ENCODE measurements at regions not wholly inside any gene's neighbourhood (a gene's known extent, or its start where the extent isn't known, plus 50 kb on each side); places are given as distances from the start of the nearest gene placed in this dataset.

GRCh38 chr3:16788440-16789056 is 96.2 kb upstream of the PLCL2 start:
- Histone ChIP-seq H3K27ac (ENCODE audit: low read length) (no peak overlapping the region), H3K79me2 (ENCODE audit: low read length) (no peaks in the 10 kb centered on the region), H3K4me3 (ENCODE audit: low read length) (no peak overlapping the region), H3K9ac (ENCODE audit: low read length) (no peak overlapping the region), H3K9me3 (ENCODE audit: low read length) (no peaks in the 10 kb centered on the region), H3K27me3 (ENCODE audit: low read length) (no peaks in the 10 kb centered on the region), H3K4me2 (ENCODE audit: low read depth, low read length, poor library complexity, severe bottlenecking) (no peak overlapping the region), H3K9me2 (replicated peaks; ENCODE audit: insufficient read depth, low read length) (no peaks in the 10 kb centered on the region), H3K4me1 (ENCODE audit: low read length) (no peaks in the 10 kb centered on the region), H3K36me3 (ENCODE audit: insufficient read depth, low read length) (no peaks in the 10 kb centered on the region), H2AFZ (ENCODE audit: low read length) (no peak overlapping the region), H4K20me1 (ENCODE audit: insufficient read depth, low read depth, low read length) (no peaks in the 10 kb centered on the region)
- no peak for DNase-seq

DNA sequence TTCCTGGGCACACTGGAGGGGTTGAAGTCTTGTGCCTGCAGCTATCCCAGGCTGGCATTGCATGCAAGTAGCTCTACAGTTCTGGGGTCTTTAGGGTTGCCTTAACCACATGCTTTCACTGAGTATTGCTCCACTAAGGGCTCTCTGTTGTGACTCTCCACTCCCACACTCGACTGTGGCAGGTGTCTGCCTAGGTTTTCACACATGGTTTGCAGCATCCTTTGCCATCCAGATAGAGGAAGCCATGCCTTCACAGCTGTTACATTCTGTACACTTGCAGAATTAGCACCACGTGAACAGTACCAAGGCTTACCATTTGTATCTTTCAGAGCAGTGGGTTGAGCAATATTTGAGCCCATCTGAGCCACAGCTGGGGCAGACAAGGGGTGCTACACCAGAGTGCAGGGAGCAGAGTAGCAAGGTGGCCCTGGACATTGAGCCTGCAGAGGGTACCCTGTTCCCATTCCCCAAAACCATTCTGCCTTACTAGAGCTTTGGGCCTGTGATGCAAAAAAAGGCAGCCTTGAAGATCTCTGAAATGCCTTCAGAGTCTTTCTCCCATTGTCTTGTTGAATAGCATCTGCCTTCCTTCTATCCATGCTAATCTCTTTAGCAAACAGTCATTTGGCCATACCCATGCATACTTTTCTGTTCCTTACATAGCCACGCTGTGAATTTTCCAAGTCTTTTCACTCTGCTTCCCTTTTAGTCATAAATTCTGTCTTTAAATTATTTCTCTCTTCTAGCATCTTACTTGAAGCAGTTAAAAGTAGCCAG is 95.2 kb upstream of the PLCL2 start:
- H3K9me2 ChIP-seq (replicated peaks; ENCODE audit: insufficient read depth, low read length), result no peaks in the 10 kb centered on the region
- H3K4me1 ChIP-seq (ENCODE audit: low read length), result no peaks in the 10 kb centered on the region
- no peak overlapping the region for H3K27ac ChIP-seq (ENCODE audit: low read length)
- no peak for DNase-seq
- H3K36me3 ChIP-seq (ENCODE audit: insufficient read depth, low read length), result no peaks in the 10 kb centered on the region
- H3K9ac ChIP-seq (ENCODE audit: low read length), result no peak overlapping the region
- H2AFZ ChIP-seq (ENCODE audit: low read length), result no peak overlapping the region
- no peaks in the 10 kb centered on the region for H4K20me1 ChIP-seq (ENCODE audit: insufficient read depth, low read depth, low read length)
- H3K4me2 ChIP-seq (ENCODE audit: low read depth, low read length, poor library complexity, severe bottlenecking), result no peak overlapping the region
- no peak overlapping the region for H3K4me3 ChIP-seq (ENCODE audit: low read length)
- no peaks in the 10 kb centered on the region for H3K27me3 ChIP-seq (ENCODE audit: low read length)
- H3K9me3 ChIP-seq (ENCODE audit: low read length), result no peaks in the 10 kb centered on the region
- no peaks in the 10 kb centered on the region for H3K79me2 ChIP-seq (ENCODE audit: low read length)

- Histone ChIP-seq H3K79me2 (ENCODE audit: low read length) (no peaks in the 10 kb centered on the region), H3K9me3 (ENCODE audit: low read length) (no peaks in the 10 kb centered on the region), H3K27me3 (ENCODE audit: low read length) (no peaks in the 10 kb centered on the region), H3K4me3 (ENCODE audit: low read length) (no peak overlapping the region), H3K4me2 (ENCODE audit: low read depth, low read length, poor library complexity, severe bottlenecking) (no peak overlapping the region), H3K4me1 (ENCODE audit: low read length) (no peaks in the 10 kb centered on the region), H3K9me2 (replicated peaks; ENCODE audit: insufficient read depth, low read length) (no peaks in the 10 kb centered on the region), H3K36me3 (ENCODE audit: insufficient read depth, low read length) (no peaks in the 10 kb centered on the region), H3K9ac (ENCODE audit: low read length) (no peak overlapping the region), H2AFZ (ENCODE audit: low read length) (no peak overlapping the region), H3K27ac (ENCODE audit: low read length) (no peak overlapping the region), H4K20me1 (ENCODE audit: insufficient read depth, low read depth, low read length) (no peaks in the 10 kb centered on the region)
- no peak for DNase-seq
Measured at GRCh38 chr3:16790432-16791400, 94.0 kb upstream of the PLCL2 start.

DNA sequence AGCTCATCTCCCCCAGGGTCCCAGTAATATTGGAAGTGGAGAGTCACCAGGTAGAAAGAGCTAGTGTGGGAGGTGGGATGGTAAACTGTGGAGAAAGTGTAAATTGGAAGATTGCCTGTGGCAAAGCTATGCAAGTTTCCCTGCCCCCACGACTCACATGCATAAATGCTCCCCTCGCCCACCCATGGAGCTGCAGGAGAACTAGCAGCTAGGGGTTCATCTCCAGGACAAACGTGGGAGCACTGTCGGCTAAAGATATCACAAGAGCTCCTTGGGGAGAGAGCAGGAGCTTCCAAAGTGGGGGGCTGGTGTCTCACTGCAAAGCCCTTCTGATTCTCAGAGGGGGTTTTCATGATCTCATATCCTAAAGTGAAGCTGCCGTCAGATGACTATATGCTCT is 91.4 kb upstream of the PLCL2 start:
- Histone ChIP-seq H2AFZ (ENCODE audit: low read length) (no peak overlapping the region), H3K9me2 (replicated peaks; ENCODE audit: insufficient read depth, low read length) (no peaks in the 10 kb centered on the region), H3K9me3 (ENCODE audit: low read length) (no peaks in the 10 kb centered on the region), H3K27me3 (ENCODE audit: low read length) (no peaks in the 10 kb centered on the region), H3K9ac (ENCODE audit: low read length) (no peak overlapping the region), H4K20me1 (ENCODE audit: insufficient read depth, low read depth, low read length) (no peaks in the 10 kb centered on the region), H3K27ac (ENCODE audit: low read length) (no peak overlapping the region), H3K4me1 (ENCODE audit: low read length) (no peaks in the 10 kb centered on the region), H3K36me3 (ENCODE audit: insufficient read depth, low read length) (no peaks in the 10 kb centered on the region), H3K4me2 (ENCODE audit: low read depth, low read length, poor library complexity, severe bottlenecking) (no peak overlapping the region), H3K4me3 (ENCODE audit: low read length) (no peak overlapping the region), H3K79me2 (ENCODE audit: low read length) (no peaks in the 10 kb centered on the region)
- no peak for DNase-seq

GRCh38 chr3:16794257-16794656 is 90.5 kb upstream of the PLCL2 start:
- Histone ChIP-seq H3K9me2 (replicated peaks; ENCODE audit: insufficient read depth, low read length) (no peaks in the 10 kb centered on the region), H3K27ac (ENCODE audit: low read length) (no peak overlapping the region), H2AFZ (ENCODE audit: low read length) (no peak overlapping the region), H4K20me1 (ENCODE audit: insufficient read depth, low read depth, low read length) (no peaks in the 10 kb centered on the region), H3K4me2 (ENCODE audit: low read depth, low read length, poor library complexity, severe bottlenecking) (no peak overlapping the region), H3K79me2 (ENCODE audit: low read length) (no peaks in the 10 kb centered on the region), H3K9me3 (ENCODE audit: low read length) (no peaks in the 10 kb centered on the region), H3K4me1 (ENCODE audit: low read length) (no peaks in the 10 kb centered on the region), H3K27me3 (ENCODE audit: low read length) (no peaks in the 10 kb centered on the region), H3K9ac (ENCODE audit: low read length) (no peak overlapping the region), H3K36me3 (ENCODE audit: insufficient read depth, low read length) (no peaks in the 10 kb centered on the region), H3K4me3 (ENCODE audit: low read length) (no peak overlapping the region)
- no peak for DNase-seq

DNA sequence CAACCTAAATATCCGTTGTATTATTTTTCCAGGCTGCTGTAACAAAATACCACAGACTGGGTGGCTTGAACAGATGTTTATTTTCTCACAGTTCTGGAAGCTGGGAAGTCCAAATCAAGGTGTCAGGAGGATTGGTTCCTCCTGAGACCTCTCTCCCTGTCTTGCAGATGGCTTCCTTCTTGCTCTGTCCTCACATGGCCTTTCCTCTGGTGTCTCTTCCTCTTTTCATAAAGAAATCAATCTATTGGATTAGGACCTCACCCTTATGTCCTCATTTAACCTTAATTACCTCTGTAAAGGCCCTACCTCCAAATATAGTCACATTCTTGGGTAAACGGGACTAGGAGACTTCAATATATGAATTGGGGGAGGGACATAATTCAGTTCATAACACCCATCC is 89.2 kb upstream of the PLCL2 start:
- no peaks in the 10 kb centered on the region for H3K4me1 ChIP-seq (ENCODE audit: low read length)
- no peaks in the 10 kb centered on the region for H3K9me2 ChIP-seq (replicated peaks; ENCODE audit: insufficient read depth, low read length)
- H3K4me2 ChIP-seq (ENCODE audit: low read depth, low read length, poor library complexity, severe bottlenecking), result no peak overlapping the region
- H3K27ac ChIP-seq (ENCODE audit: low read length), result no peak overlapping the region
- H3K27me3 ChIP-seq (ENCODE audit: low read length), result no peaks in the 10 kb centered on the region
- no peaks in the 10 kb centered on the region for H3K9me3 ChIP-seq (ENCODE audit: low read length)
- no peak overlapping the region for H3K4me3 ChIP-seq (ENCODE audit: low read length)
- no peak for DNase-seq
- H3K79me2 ChIP-seq (ENCODE audit: low read length), result no peaks in the 10 kb centered on the region
- H4K20me1 ChIP-seq (ENCODE audit: insufficient read depth, low read depth, low read length), result no peaks in the 10 kb centered on the region
- H2AFZ ChIP-seq (ENCODE audit: low read length), result no peak overlapping the region
- H3K36me3 ChIP-seq (ENCODE audit: insufficient read depth, low read length), result no peaks in the 10 kb centered on the region
- no peak overlapping the region for H3K9ac ChIP-seq (ENCODE audit: low read length)

DNA sequence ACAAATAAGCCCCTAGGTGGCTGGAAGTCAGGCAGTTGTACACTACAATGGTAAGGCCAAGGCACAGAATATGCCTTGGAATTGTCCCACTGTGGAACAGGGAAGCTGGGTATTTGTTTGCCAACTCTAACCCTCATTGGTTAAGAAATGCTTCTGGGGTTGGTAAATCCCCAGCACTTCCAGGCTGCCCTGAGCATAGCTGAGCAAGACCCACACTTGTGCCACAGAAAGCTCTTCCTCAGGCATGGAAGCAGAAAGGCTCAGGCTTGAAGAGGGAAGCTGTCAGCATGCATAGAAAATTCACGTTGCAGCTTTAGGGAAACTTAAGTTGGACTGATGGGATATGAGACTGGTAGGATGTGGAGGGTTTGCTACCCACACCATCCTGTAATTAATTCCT is 86.9 kb upstream of the PLCL2 start:
- peaks cover 4% of the 10 kb centered on the region for H3K4me1 ChIP-seq (ENCODE audit: low read length)
- no peaks in the 10 kb centered on the region for H3K27me3 ChIP-seq (ENCODE audit: low read length)
- H3K27ac ChIP-seq (ENCODE audit: low read length), result no peak overlapping the region
- no peaks in the 10 kb centered on the region for H3K9me3 ChIP-seq (ENCODE audit: low read length)
- H3K9me2 ChIP-seq (replicated peaks; ENCODE audit: insufficient read depth, low read length), result no peaks in the 10 kb centered on the region
- no peaks in the 10 kb centered on the region for H4K20me1 ChIP-seq (ENCODE audit: insufficient read depth, low read depth, low read length)
- H3K79me2 ChIP-seq (ENCODE audit: low read length), result no peaks in the 10 kb centered on the region
- no peak overlapping the region for H3K4me3 ChIP-seq (ENCODE audit: low read length)
- DNase-seq, result no peak
- H3K4me2 ChIP-seq (ENCODE audit: low read depth, low read length, poor library complexity, severe bottlenecking), result no peak overlapping the region
- no peak overlapping the region for H2AFZ ChIP-seq (ENCODE audit: low read length)
- no peaks in the 10 kb centered on the region for H3K36me3 ChIP-seq (ENCODE audit: insufficient read depth, low read length)
- no peak overlapping the region for H3K9ac ChIP-seq (ENCODE audit: low read length)

- Histone ChIP-seq H3K9me2 (replicated peaks; ENCODE audit: insufficient read depth, low read length) (no peaks in the 10 kb centered on the region), H2AFZ (ENCODE audit: low read length) (no peak overlapping the region)
Measured at GRCh38 chr3:16798738-16799137, 86.0 kb upstream of the PLCL2 start.

More at GRCh38 chr3:16798738-16799137, 86.0 kb upstream of the PLCL2 start:
- no peaks in the 10 kb centered on the region for H3K27me3 ChIP-seq (ENCODE audit: low read length)
- no peaks in the 10 kb centered on the region for H4K20me1 ChIP-seq (ENCODE audit: insufficient read depth, low read depth, low read length)
- no peak overlapping the region for H3K27ac ChIP-seq (ENCODE audit: low read length)
- no peak overlapping the region for H3K9ac ChIP-seq (ENCODE audit: low read length)
- H3K9me3 ChIP-seq (ENCODE audit: low read length), result no peaks in the 10 kb centered on the region
- no peaks in the 10 kb centered on the region for H3K79me2 ChIP-seq (ENCODE audit: low read length)
- no peaks in the 10 kb centered on the region for H3K36me3 ChIP-seq (ENCODE audit: insufficient read depth, low read length)
- H3K4me1 ChIP-seq (ENCODE audit: low read length), result peaks cover 4% of the 10 kb centered on the region
- no peak overlapping the region for H3K4me3 ChIP-seq (ENCODE audit: low read length)
- no peak overlapping the region for H3K4me2 ChIP-seq (ENCODE audit: low read depth, low read length, poor library complexity, severe bottlenecking)
- DNase-seq, result no peak

All from Karpas-422 (cell line).